Ascending aorta (tissue), 2 donors: ENCODE measurements at regions not wholly inside any gene's neighbourhood (a gene's known extent, or its start where the extent isn't known, plus 50 kb on each side); places are given as distances from the start of the nearest gene placed in this dataset.

ENCODE experiments used
- DNase-seq, 2 donors: peaks; one replicate each; pipeline ENCODE4 v3.0.0-alpha.2; 2019; ENCODE audit warnings: low spot score in 2 of 2
- H3K27ac ChIP-seq, 2 donors: fragments of 200-600 bp; sonication (generic); one replicate each; pipeline ENCODE4 v1.5.1; 2016 to 2017; ENCODE audit warnings: mild to moderate bottlenecking in 1 of 2
- H3K27me3 ChIP-seq: fragments of 200-600 bp; sonication (generic); one replicate; pipeline ENCODE4 v1.5.1; 2017
- H3K36me3 ChIP-seq, 2 donors: fragments of 200-600 bp; sonication (generic); one replicate each; pipeline ENCODE4 v1.5.1; 2016
- H3K4me1 ChIP-seq, 2 donors: fragments of 200-600 bp; sonication (generic); one replicate each; pipeline ENCODE4 v1.5.1; 2016 to 2017; ENCODE audit warnings: mild to moderate bottlenecking in 1 of 2
- H3K4me3 ChIP-seq, 2 donors: fragments of 200-600 bp; sonication (generic); one replicate each; pipeline ENCODE4 v1.5.1; 2016 to 2017; ENCODE audit warnings: mild to moderate bottlenecking in 1 of 2
- H3K9me3 ChIP-seq, 2 donors: fragments of 200-600 bp; sonication (generic); one replicate each; pipeline ENCODE4 v1.5.1; 2016
- CTCF ChIP-seq, 3 experiments: fragments of 200-600 bp in 2 of 3; fragments of 450-650 bp in 1 of 3; sonication (generic) in 2 of 3; IDR thresholded peaks; one replicate each; pipeline ENCODE4 v1.5.1; 2016 to 2019; ENCODE audit warnings: antibody characterized with exemption in 3 of 3, mild to moderate bottlenecking in 1 of 3, moderate library complexity in 1 of 3
- intact Hi-C: fragments of 100-400 bp; cut with DNase I; formaldehyde crosslinking; loops from one replicate; pipeline ENCODE4 v1.15.1; 2023

DNA sequence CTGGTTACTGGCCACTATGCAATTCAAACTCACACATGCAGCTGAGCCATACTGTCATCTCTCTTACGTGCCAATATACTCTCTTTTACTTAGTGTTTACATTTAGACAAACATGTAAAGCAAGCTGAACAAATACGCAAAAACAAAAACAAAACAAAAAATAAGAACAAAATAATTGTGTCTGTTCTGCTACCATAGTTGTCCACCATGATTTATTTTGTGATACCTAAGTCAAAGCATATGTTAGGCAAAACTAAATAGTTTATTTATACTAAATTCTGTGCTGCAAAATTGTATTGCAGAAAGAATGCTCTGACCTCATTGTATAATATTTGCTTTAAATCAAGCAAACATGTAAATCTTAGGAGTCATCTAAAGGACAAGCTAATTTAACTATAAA lies 943.2 kb upstream of the AGA start:
- intact Hi-C loops = no loop called here
- no peak for TF ChIP-seq CTCF (IDR thresholded peaks at IDR 0.05)
- Histone ChIP-seq H3K36me3 (no peaks in the 10 kb centered on the region), H3K27me3 (no peaks in the 10 kb centered on the region), H3K4me3 (no peak overlapping the region), H3K9me3 (no peaks in the 10 kb centered on the region), H3K27ac (no peak overlapping the region), H3K4me1 (no peaks in the 10 kb centered on the region)
- DNase-seq = no peak

DNA sequence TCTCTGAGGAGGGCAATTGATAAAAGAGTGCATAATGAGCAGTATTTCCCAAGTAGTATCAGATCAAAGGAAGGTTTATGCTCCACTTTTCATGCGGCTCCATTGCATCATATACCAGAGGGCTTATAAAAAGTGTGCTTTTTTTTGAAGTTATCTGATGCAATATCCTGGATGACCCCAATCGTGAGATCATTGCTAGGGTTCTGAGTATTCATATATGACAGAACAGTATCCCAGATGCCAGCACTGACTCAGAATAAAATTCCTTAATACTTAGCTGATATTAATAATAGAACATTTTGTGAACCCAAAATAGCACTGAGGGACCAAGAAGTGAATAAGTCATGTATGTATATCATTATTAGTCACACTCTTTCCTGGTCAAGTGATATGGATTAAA lies 945.5 kb upstream of the AGA start:
- no peaks in the 10 kb centered on the region for H3K36me3 ChIP-seq
- H3K9me3 ChIP-seq = no peaks in the 10 kb centered on the region
- DNase-seq = no peak
- no peaks in the 10 kb centered on the region for H3K27me3 ChIP-seq
- TF ChIP-seq CTCF (IDR thresholded peaks at IDR 0.05) = no peak
- no peaks in the 10 kb centered on the region for H3K4me1 ChIP-seq
- no peak overlapping the region for H3K4me3 ChIP-seq
- intact Hi-C loops = no loop called here
- no peak overlapping the region for H3K27ac ChIP-seq

- DNase-seq = no peak
- Histone ChIP-seq H3K36me3 (no peaks in the 10 kb centered on the region), H3K27ac (no peak overlapping the region), H3K27me3 (no peaks in the 10 kb centered on the region), H3K4me1 (no peaks in the 10 kb centered on the region), H3K9me3 (no peaks in the 10 kb centered on the region), H3K4me3 (no peak overlapping the region)
- no peak for TF ChIP-seq CTCF (IDR thresholded peaks at IDR 0.05)
- intact Hi-C loops = no loop called here
Measured at GRCh38 chr4:178395798-178396197, 953.6 kb upstream of the AGA start.

- intact Hi-C loops = no loop called here
- H3K4me3 ChIP-seq = no peak overlapping the region
- no peaks in the 10 kb centered on the region for H3K9me3 ChIP-seq
- no peaks in the 10 kb centered on the region for H3K4me1 ChIP-seq
- H3K27me3 ChIP-seq = no peaks in the 10 kb centered on the region
- no peaks in the 10 kb centered on the region for H3K36me3 ChIP-seq
- no peak for DNase-seq
- no peak overlapping the region for H3K27ac ChIP-seq
- no peak for TF ChIP-seq CTCF (IDR thresholded peaks at IDR 0.05)
Measured at GRCh38 chr4:178412455-178412854, 970.2 kb upstream of the AGA start.

GRCh38 chr4:178414042-178414441 lies 971.8 kb upstream of the AGA start:
- TF ChIP-seq CTCF (IDR thresholded peaks at IDR 0.05) = no peak
- Histone ChIP-seq H3K4me1 (no peaks in the 10 kb centered on the region), H3K9me3 (no peaks in the 10 kb centered on the region), H3K27me3 (no peaks in the 10 kb centered on the region), H3K4me3 (no peak overlapping the region), H3K27ac (no peak overlapping the region), H3K36me3 (no peaks in the 10 kb centered on the region)
- no peak for DNase-seq
- intact Hi-C loops = no loop called here

GRCh38 chr4:178414881-178415446 lies 972.7 kb upstream of the AGA start:
- no peaks in the 10 kb centered on the region for H3K4me1 ChIP-seq
- no peaks in the 10 kb centered on the region for H3K27me3 ChIP-seq
- no peaks in the 10 kb centered on the region for H3K9me3 ChIP-seq
- H3K27ac ChIP-seq = no peak overlapping the region
- DNase-seq = no peak
- no peak for TF ChIP-seq CTCF (IDR thresholded peaks at IDR 0.05)
- intact Hi-C loops = no loop called here
- no peak overlapping the region for H3K4me3 ChIP-seq
- H3K36me3 ChIP-seq = no peaks in the 10 kb centered on the region
